K562 (cell line): ENCODE measurements at regions not wholly inside any gene's neighbourhood (a gene's known extent, or its start where the extent isn't known, plus 50 kb on each side); places are given as distances from the start of the nearest gene placed in this dataset.
"Not testable (repeated sequence)": the region's sequence is repeated elsewhere in the genome, so short reads cannot be mapped to it uniquely, and the experiment has no call there.

ENCODE experiments used
- ATAC-seq: fragments of 200-7000 bp; cut with Tn5 transposase; 3 replicates; pipeline ENCODE4 v1.9.1; 2020; ENCODE audit warnings: moderate library complexity
- BruUV-seq: library from RNA; stranded (reverse); fragments of 400-500 nt; replicated peaks from 2 replicates; lab custom pipeline; 2021; lab: Mats Ljungman, UMichigan
- CTCF ChIA-PET: fragments of 300-600 bp; formaldehyde crosslinking; extraction: SDS; loops from one replicate; lab custom pipeline; 2021; ENCODE audit warnings: low intra/inter-chr PET ratio; lab: Yijun Ruan, JAX
- POLR2A ChIA-PET: fragments of 300-600, 350-650 bp; sonication (Branson Sonifier 250); formaldehyde crosslinking; extraction: SDS; loops from one replicate; lab custom pipeline; 2021; ENCODE audit warnings: antibody characterized with exemption, inconsistent platforms; lab: Yijun Ruan, JAX
- DNase-seq, 4 experiments: peaks; one replicate each; pipeline versions ENCODE4 v3.0.0 to v3.0.0-alpha.2; 2011 to 2018; ENCODE audit warnings: low spot score in 3 of 4, mixed read lengths in 3 of 4; ENCODE audit errors: extremely low read depth in 1 of 4
- FAIRE-seq: peaks from 2 replicates; lab custom pipeline; 2011; peaks lifted over from hg19 to GRCh38; lab: Jason Lieb, UNC
- H2AFZ ChIP-seq: 2 replicates; pipeline ENCODE4 v1.6.0; 2011; ENCODE audit warnings: low read depth, low read length, control low read depth, inconsistent platforms
- H3K27ac ChIP-seq: fragments of 200-600 bp; 3 replicates; pipeline ENCODE4 v1.8.0; 2011; ENCODE audit warnings: low read depth, mild to moderate bottlenecking, control low read depth, inconsistent platforms, low read length, moderate library complexity, mixed read lengths; ENCODE audit errors: extremely low read depth
- H3K27me3 ChIP-seq, 2 experiments: fragments of 300-600 bp in 1 of 2; 2 replicates in 1 of 2; 3 replicates in 1 of 2; pipeline versions ENCODE4 v1.6.0 to v1.8.0; 2011; ENCODE audit warnings: inconsistent platforms in 2 of 2, low read length in 2 of 2, mild to moderate bottlenecking in 1 of 2, mixed read lengths in 1 of 2, moderate library complexity in 1 of 2; ENCODE audit not compliant: control insufficient read depth in 2 of 2, insufficient read depth in 2 of 2
- H3K36me3 ChIP-seq: fragments of 300-600 bp; 3 replicates; pipeline ENCODE4 v1.8.0; 2011; ENCODE audit warnings: mild to moderate bottlenecking, low read length, inconsistent platforms; ENCODE audit not compliant: control insufficient read depth, insufficient read depth
- H3K4me1 ChIP-seq, 2 experiments: fragments of 200-600 bp in 1 of 2; replicated peaks in 1 of 2; 2 replicates in 1 of 2; 3 replicates in 1 of 2; pipeline versions ENCODE4 v1.5.1 to v1.8.0; 2011; ENCODE audit warnings: inconsistent platforms in 2 of 2, low read length in 2 of 2, mild to moderate bottlenecking in 1 of 2, mixed read lengths in 1 of 2, moderate library complexity in 1 of 2; ENCODE audit not compliant: control insufficient read depth in 2 of 2, insufficient read depth in 2 of 2
- H3K4me2 ChIP-seq: 2 replicates; pipeline ENCODE4 v1.6.1; 2011; ENCODE audit warnings: low read length, control low read depth, inconsistent platforms, mixed read lengths; ENCODE audit not compliant: insufficient read depth
- H3K4me3 ChIP-seq: fragments of 200-600 bp; sonication (generic), shearing (Covaris generic); 2 replicates; pipeline ENCODE4 v1.5.1; 2016; ENCODE audit warnings: control low read depth, inconsistent platforms
- H3K79me2 ChIP-seq: fragments of 200-600 bp; 3 replicates; pipeline ENCODE4 v1.8.0; 2011; ENCODE audit warnings: low read length, inconsistent platforms; ENCODE audit not compliant: control insufficient read depth, insufficient read depth
- H3K9ac ChIP-seq, 2 experiments: 2 replicates each; pipeline versions ENCODE4 v1.6.0 to v1.6.1; 2011; ENCODE audit warnings: low read depth in 2 of 2, low read length in 2 of 2, control low read depth in 1 of 2, inconsistent platforms in 1 of 2, mild to moderate bottlenecking in 1 of 2, mixed read lengths in 1 of 2; ENCODE audit not compliant: insufficient read depth in 1 of 2
- H3K9me1 ChIP-seq: one replicate; pipeline ENCODE4 v1.6.0; 2011; ENCODE audit warnings: inconsistent platforms, mild to moderate bottlenecking, low read length, moderate library complexity; ENCODE audit not compliant: control insufficient read depth, insufficient read depth
- H3K9me3 ChIP-seq: replicated peaks from 2 replicates; pipeline ENCODE4 v1.5.1; 2011; ENCODE audit warnings: low read depth, low read length, inconsistent platforms; ENCODE audit not compliant: control insufficient read depth, insufficient read depth
- H4K20me1 ChIP-seq: replicated peaks from 2 replicates; pipeline ENCODE4 v1.6.1; 2011; ENCODE audit warnings: low read length, inconsistent platforms, mixed read lengths; ENCODE audit not compliant: control insufficient read depth, insufficient read depth
- EP300 ChIP-seq: IDR thresholded peaks from 2 replicates; pipeline ENCODE4 v1.6.1; 2012; ENCODE audit warnings: low read length, improper control_type of control experiment
- HOMEZ ChIP-seq: fragments of 250-450 bp; sonication (Bioruptor Pico); IDR thresholded peaks from 2 replicates; pipeline ENCODE4 v1.4.0; 2020; ENCODE audit warnings: mild to moderate bottlenecking, moderate library complexity
- HOXB6 ChIP-seq: fragments of 250-450 bp; sonication (Bioruptor Pico); IDR thresholded peaks from 2 replicates; pipeline ENCODE4 v1.5.1; 2022; ENCODE audit warnings: mild to moderate bottlenecking, borderline replicate concordance
- RBM25 ChIP-seq: fragments of 200-400 bp; formaldehyde crosslinking; IDR thresholded peaks from 2 replicates; pipeline ENCODE4 v1.6.1; 2018; ENCODE audit warnings: low read length, low read depth, moderate library complexity; ENCODE audit not compliant: severe bottlenecking
- SIRT6 ChIP-seq: IDR thresholded peaks from one replicate; pipeline ENCODE4 v1.6.1; 2012; ENCODE audit warnings: low read depth, mild to moderate bottlenecking, control low read depth, inconsistent platforms, low read length, moderate library complexity
- SMAD1 ChIP-seq: fragments of 150-350 bp; IDR thresholded peaks from 2 replicates; pipeline ENCODE4 v1.6.1; 2014; ENCODE audit warnings: low read length, low read depth; ENCODE audit not compliant: partially characterized antibody
- TFAP4 ChIP-seq: sonication (generic); formaldehyde crosslinking; IDR thresholded peaks from 2 replicates; pipeline ENCODE4 v1.8.0; 2022; ENCODE audit warnings: missing genetic modification reagents, mild to moderate bottlenecking, moderate library complexity, borderline replicate concordance
- VEZF1 ChIP-seq: fragments of 200-800 bp; sonication (Bioruptor generic); IDR thresholded peaks from 2 replicates; pipeline ENCODE4 v1.6.1; 2017; ENCODE audit warnings: missing genetic modification characterization, missing compliant biosample characterization
- ZNF830 ChIP-seq: fragments of 250-450 bp; sonication (Bioruptor Pico); IDR thresholded peaks from 2 replicates; pipeline ENCODE4 v1.5.0; 2021; ENCODE audit warnings: mild to moderate bottlenecking
- WGBS: fragments of 100-300 bp; shearing (Covaris generic); methylation state at CpG from one replicate; pipeline ENCODE4 v1.1.6; 2016; ENCODE audit warnings: low coverage, mixed read lengths; ENCODE audit not compliant: insufficient coverage; ENCODE audit errors: missing lambda C conversion rate; 5-methylcytosine and 5-hydroxymethylcytosine counted together
- in situ Hi-C: fragments of 300-500 bp; cut with MboI; formaldehyde crosslinking; loops from 4 replicates; pipeline ENCODE4 v1.15.0; 2018; ENCODE audit warnings: inconsistent platforms, mixed read lengths
- intact Hi-C: fragments of 100-400 bp; cut with micrococcal nuclease; formaldehyde crosslinking; loops from 2 replicates; pipeline ENCODE4 v1.14.2; 2022

- peak; percentile 16; the same call in 1 of the 2 replicates for TF ChIP-seq TFAP4 (CRISPR knock-in tag)
- H3K9me1 ChIP-seq, DNase-seq, BruUV-seq, H3K27ac ChIP-seq, H3K79me2 ChIP-seq, H3K4me1 ChIP-seq, H3K9me3 ChIP-seq, H4K20me1 ChIP-seq, H3K36me3 ChIP-seq, H3K9ac ChIP-seq, CTCF ChIA-PET, H3K4me2 ChIP-seq, H2AFZ ChIP-seq, H3K4me3 ChIP-seq, ATAC-seq, intact Hi-C loops, H3K27me3 ChIP-seq, FAIRE-seq, POLR2A ChIA-PET, in situ Hi-C loops: not testable (repeated sequence)
- WGBS: under 1% methylated on average over 21 of the region's 35 CpGs
Measured at GRCh38 chr10:18951072-18951823, 97.4 kb upstream of the MALRD1 start.

GRCh38 chr10:18955061-18955460, 93.5 kb upstream of the MALRD1 start:
- ATAC-seq: no peak
- in situ Hi-C loops (no loop called here), intact Hi-C loops (no loop called here)
- Histone ChIP-seq H3K79me2 (no peaks in the 10 kb centered on the region), H4K20me1 (no peaks in the 10 kb centered on the region), H2AFZ (no peak overlapping the region), H3K27ac (no peak overlapping the region), H3K36me3 (no peaks in the 10 kb centered on the region), H3K9ac (no peak overlapping the region), H3K27me3 (no peaks in the 10 kb centered on the region), H3K4me1 (no peaks in the 10 kb centered on the region), H3K4me2 (no peak overlapping the region), H3K4me3 (no peak overlapping the region), H3K9me1 (no peaks in the 10 kb centered on the region), H3K9me3 (0 out of 2 replicates have a peak, but pooled peaks cover 2% of the 10 kb centered on the region)
- BruUV-seq: no TSS peak
- DNase-seq: no peak
- POLR2A ChIA-PET: no interaction called here
- WGBS: 0% methylated on average over 1 of the region's 1 CpG
- CTCF ChIA-PET: no interaction called here
- no peak for FAIRE-seq
- no peak for TF ChIP-seq RBM25
- TF ChIP-seq HOMEZ (CRISPR knock-in tag): no peak
- no peak for TF ChIP-seq HOXB6
- TF ChIP-seq EP300: no peak
- TF ChIP-seq ZNF830 (CRISPR knock-in tag): no peak
- no peak for TF ChIP-seq VEZF1 (CRISPR knock-in tag)
- TF ChIP-seq SIRT6: no peak
- no peak for TF ChIP-seq SMAD1
